SK-MEL-5 (cell line): ENCODE measurements at regions not wholly inside any gene's neighbourhood (a gene's known extent, or its start where the extent isn't known, plus 50 kb on each side); places are given as distances from the start of the nearest gene placed in this dataset.
"Not testable (repeated sequence)": the region's sequence is repeated elsewhere in the genome, so short reads cannot be mapped to it uniquely, and the experiment has no call there.

Experiments
- DNase-seq: peaks from one replicate; pipeline ENCODE4 v3.0.0-alpha.2; 2016; ENCODE audit warnings: low read depth, low spot score
- in situ Hi-C: cut with HindIII; loops from 2 replicates; pipeline ENCODE4 v1.10.0; 2016; ENCODE audit warnings: low sequenced_read_pairs, high pct_unique_total_duplicates, low pct_unique_long_range_greater_than_20kb

DNA sequence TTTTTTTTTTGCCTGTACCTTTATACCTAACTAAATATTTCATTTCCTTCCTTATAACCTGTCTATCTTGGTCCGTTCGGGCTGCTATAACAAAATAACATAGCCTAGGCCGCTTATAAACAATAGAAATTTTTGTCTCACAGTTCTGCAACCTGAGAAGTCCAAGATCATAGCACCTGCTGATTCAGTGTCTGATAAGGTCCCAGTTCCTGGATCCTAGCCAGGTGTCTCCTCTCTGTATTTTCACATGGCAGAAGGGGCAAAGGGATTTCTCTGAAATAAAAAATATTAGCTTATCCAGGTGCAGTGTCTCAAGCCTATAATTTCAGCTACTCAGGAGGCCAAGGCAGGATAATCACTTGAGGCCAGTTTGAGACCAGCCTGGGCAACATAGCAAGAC is 1046.6 kb upstream of the USP15 start:
- in situ Hi-C loops = no loop called here
- DNase-seq = no peak

DNA sequence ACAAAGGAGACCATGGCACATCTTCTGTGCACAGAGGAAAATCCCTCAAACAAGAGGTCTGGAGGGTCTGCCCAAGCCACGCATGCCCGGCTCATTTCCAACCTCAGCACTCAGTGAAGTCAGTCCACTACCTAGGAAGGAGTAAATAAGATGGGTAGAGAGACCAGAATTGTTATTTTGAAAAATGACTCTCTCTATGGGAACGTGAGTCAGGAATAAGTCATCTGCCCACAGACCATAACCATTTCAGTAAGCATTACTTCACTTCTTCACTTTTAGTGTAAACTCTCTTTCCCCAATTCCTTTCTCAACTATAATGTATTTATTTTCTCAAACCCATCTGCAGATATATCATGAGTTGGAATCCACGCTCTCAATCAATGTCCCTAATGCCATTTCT is 1039.9 kb upstream of the USP15 start:
- in situ Hi-C loops = no loop called here
- no peak for DNase-seq

DNA sequence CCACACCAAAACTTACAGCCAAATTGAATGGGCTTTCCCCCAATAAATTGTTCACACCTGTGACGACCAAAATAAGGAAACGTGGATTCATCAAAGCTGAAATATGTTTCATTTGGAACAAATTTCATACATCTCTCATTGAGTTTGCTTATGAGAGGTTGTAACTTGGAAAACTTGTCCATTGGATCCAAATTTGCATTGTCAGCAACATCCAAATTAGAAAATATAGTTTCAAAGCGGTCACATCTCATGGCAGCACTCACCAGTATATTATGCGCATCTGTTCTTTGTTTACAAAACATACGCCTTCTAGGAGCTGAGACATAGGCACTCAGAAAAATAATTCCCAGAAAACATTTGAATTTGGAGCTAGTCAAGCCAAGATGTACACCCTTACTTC is 1028.2 kb upstream of the USP15 start:
- no peak for DNase-seq
- in situ Hi-C loops = no loop called here

- DNase-seq = no peak
- in situ Hi-C loops = no loop called here
Observed at GRCh38 chr12:61250303-61250702, 1009.9 kb upstream of the USP15 start.

- in situ Hi-C loops = no loop called here
Observed at GRCh38 chr12:61251076-61251475, 1009.1 kb upstream of the USP15 start.

DNA sequence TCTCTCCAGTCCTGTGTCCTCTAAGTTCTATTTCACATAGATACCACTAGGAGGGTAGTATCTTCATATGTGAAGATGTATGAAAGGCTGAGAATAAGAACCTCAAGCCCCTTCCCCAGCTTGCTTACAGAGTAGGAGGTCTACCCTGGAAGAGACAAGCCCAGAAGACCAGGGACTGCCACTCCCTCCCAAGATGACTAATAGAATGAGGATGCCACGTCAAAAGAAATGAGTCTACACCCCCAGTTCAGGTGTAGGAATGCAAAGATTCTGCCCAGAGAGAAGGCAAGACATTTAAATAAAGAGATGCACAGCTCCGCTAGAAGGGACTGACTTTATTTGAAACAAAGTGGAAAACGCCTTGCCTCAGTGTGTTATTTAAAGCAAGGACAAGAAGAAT is 1006.0 kb upstream of the USP15 start:
- in situ Hi-C loops = no loop called here
- DNase-seq = no peak

More at GRCh38 chr12:61251076-61251475, 1009.1 kb upstream of the USP15 start:
- DNase-seq = no peak

DNA sequence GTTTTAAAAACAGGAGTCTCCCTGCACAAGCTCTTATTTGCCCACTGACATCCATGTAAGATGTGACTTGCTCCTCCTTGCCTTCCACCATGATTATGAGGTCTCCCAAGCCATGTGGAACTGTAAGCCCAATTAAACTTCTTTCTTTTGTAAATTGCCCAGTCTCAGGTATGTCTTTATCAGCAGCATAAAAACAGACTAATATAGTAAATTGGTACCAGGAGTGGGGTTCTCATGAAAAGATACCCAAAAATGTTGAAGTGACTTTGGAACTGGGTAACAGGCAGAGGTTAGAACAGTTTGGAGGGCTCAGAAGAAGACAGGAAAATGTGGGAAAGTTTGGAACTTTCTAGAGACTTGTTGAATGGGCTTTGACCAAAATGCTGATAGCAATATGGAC is 995.9 kb upstream of the USP15 start:
- DNase-seq, in situ Hi-C loops: not testable (repeated sequence)

- no peak for DNase-seq
Observed at GRCh38 chr12:61267474-61267873, 992.7 kb upstream of the USP15 start.

GRCh38 chr12:61272441-61272840 is 987.8 kb upstream of the USP15 start:
- no peak for DNase-seq
- in situ Hi-C loops = no loop called here

More at GRCh38 chr12:61267474-61267873, 992.7 kb upstream of the USP15 start:
- in situ Hi-C loops = no loop called here

DNA sequence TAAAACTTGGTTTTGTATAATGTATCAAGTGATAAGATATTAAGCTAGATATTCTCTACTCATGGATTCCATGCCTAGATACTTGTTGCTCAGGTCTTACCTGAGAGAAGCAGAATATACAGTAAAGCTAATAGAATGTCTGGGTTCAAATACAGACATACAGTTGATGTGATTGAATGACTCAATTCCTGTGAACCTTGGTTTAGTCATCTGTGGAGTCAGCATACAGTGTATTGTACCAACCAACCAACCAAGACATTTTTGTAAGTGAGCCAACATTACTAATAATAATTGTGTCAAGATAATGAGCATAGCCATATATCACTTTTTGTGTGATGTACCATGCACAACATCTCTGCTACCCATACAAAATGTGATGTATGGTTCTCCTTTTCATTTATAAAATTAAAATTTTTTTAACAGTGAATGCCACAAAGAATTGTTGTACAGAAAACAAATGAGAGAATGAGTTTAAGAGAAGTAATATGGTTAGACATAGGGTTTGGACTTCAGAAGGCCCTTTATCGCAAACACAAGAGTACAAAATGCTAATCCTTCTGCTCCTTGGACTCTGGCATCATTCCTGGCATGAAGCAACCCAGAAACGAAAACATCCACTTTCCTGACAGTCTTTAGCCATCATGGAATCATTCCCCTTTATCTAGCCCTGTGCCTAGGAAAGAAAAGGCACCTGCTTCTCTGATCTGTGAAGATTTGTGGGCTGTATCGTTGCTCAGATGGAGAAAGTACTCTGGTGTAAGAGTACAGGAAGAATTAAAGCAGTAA is 977.2 kb upstream of the USP15 start:
- no peak for DNase-seq
- in situ Hi-C loops = no loop called here

DNA sequence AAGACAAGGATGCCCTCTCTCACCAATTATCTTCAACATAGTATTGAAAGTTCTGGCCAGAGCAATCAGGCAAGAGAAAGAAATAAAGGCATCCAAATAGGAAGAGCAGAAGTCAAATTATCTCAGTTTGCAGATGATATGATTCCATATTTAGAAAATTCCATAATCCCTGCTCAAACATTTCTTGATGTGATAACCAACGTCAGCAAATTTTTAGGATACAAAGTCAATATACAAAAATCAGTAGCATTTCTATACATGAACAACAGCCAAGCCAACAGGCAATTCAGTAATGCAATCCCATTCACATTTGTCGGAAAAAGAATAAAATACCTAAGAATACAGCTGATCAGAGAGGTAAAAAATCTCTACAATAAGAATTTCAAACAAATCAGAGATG is 969.7 kb upstream of the USP15 start:
- no peak for DNase-seq
- in situ Hi-C loops = no loop called here

DNA sequence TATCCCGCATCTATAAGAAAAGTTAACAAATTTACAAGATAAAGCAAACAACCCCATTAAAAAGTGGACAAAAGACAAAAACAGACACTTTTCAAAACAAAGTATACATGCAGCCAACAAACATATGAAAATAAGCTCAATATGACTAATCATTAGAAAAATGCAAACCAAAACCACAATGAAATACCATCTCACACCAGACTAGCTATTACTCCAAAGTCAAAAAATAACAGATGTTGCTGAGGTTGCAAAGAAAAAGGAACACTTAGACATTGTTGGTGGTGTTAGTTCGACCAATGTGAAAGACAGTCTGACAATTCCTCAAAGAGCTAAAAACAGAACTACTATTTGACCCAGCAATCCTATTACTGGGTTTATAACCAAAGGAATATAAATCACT is 968.6 kb upstream of the USP15 start:
- DNase-seq = no peak
- in situ Hi-C loops = no loop called here

DNA sequence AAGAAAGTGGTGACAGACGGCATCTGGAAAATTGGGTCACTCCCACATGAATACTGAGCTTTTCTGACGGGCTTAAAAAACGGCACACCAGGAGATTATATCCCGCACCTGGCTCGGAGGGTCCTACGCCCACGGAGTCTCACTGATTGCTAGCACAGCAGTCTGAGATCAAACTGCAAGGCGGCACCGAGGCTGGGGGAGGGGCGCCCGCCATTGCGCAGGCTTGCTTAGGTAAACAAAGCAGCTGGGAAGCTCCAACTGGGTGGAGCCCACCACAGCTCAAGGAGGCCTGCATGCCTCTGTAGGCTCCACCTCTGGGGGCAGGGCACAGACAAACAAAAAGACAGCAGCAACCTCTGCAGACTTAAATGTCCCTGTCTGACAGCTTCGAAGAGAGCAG is 966.2 kb upstream of the USP15 start:
- DNase-seq, in situ Hi-C loops: not testable (repeated sequence)

DNA sequence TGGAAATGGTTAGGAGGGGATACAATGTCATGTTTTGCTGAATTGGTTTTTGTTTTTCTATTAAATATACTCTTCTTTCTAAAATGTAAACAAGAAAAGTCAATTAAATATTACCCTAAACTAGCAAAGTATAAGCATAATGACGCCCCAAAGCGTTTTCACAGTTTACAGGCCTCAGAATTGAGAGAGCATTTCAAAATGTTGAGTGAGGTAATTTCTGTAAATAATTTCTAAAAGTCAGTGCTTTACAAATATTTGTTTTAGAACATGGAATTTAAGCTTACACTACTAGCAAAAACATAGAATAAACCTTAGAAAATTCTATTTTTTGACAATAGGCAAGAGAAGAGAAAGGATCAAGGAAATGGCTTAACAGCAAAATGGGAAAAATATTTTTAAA is 958.4 kb upstream of the USP15 start:
- in situ Hi-C loops = no loop called here

GRCh38 chr12:61302282-61302681 is 957.9 kb upstream of the USP15 start:
- in situ Hi-C loops = no loop called here
- no peak for DNase-seq

More for the DNA sequence above, 958.4 kb upstream of the USP15 start:
- no peak for DNase-seq

DNA sequence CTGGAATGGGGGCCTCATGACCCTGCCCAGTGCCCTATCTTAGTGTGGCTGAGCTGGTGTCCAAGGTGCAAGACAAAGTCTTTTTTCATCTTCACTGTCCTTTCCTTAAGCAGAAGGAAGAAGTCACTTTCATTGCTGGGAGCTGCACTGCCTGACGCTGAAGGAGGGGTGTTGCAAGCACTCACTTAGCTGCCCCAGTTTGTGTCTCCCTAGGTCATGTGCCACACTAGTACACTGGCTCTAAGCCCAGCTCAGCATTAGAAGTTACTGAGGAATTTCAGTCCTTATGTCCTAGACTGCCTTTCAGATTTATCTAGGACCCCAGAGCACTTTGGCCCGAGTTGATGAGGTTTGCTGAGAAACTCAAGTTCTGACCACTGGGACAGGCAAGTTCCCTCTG is 952.0 kb upstream of the USP15 start:
- no peak for DNase-seq
- in situ Hi-C loops = no loop called here

- DNase-seq = no peak
- in situ Hi-C loops = no loop called here
Observed at GRCh38 chr12:61311413-61311812, 948.8 kb upstream of the USP15 start.

GRCh38 chr12:61348871-61349270 is 911.3 kb upstream of the USP15 start:
- peak; percentile 60 for DNase-seq
- in situ Hi-C loops = no loop called here

DNA sequence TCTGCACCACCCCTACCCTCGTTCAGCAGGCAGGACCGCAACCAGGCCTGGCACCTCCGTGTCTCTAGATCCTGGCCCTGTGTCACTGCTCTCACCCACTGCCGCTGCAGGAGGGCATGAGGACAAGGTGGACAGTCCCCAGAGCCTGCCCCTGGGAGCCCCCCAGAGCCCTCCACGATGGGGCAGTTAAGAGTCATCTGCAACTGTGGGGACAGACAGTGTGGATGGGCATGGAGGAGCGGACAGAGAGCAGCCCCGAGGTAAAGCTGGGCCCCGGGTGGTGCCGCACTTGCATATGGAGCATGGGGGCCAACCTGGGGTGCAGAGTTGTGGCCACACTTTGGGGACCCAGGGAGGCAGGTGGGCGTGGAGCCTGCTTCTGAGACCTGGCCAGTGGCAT is 905.1 kb upstream of the USP15 start:
- in situ Hi-C loops = no loop called here
- DNase-seq = no peak

- in situ Hi-C loops = no loop called here
- no peak for DNase-seq
Observed at GRCh38 chr12:61356485-61356884, 903.7 kb upstream of the USP15 start.
